B cell (primary cell): ENCODE measurements at regions not wholly inside any gene's neighbourhood (a gene's known extent, or its start where the extent isn't known, plus 50 kb on each side); places are given as distances from the start of the nearest gene placed in this dataset.

ENCODE experiments used
- ATAC-seq: fragments of 200-7000 bp; cut with Tn5 transposase; one replicate; pipeline ENCODE4 v1.10.0; 2021; ENCODE audit warnings: low read depth, mild to moderate bottlenecking, moderate number of reproducible peaks, moderate library complexity
- CTCF ChIA-PET: fragments of 350-600 bp; sonication (Branson Sonifier 250); formaldehyde crosslinking; loops from one replicate; lab custom pipeline; 2021; ENCODE audit warnings: antibody characterized with exemption, inconsistent platforms; lab: Charles Lee
- POLR2A ChIA-PET: fragments of 350-600 bp; sonication (Branson Sonifier 250); formaldehyde crosslinking; loops from one replicate; lab custom pipeline; 2021; ENCODE audit warnings: antibody characterized with exemption; lab: Charles Lee
- DNase-seq: peaks from one replicate; pipeline ENCODE4 v3.0.0; 2013
- H2AFZ ChIP-seq: 2 replicates; pipeline ENCODE4 v1.6.1; 2012; ENCODE audit warnings: mild to moderate bottlenecking, low read depth, low read length; ENCODE audit not compliant: insufficient read depth, poor library complexity, severe bottlenecking
- H3K27ac ChIP-seq, 2 donors: 1 replicate in 1 of 2; 2 replicates in 1 of 2; pipeline ENCODE4 v1.5.1; 2012 to 2013; ENCODE audit warnings: low read length in 2 of 2, mild to moderate bottlenecking in 2 of 2, moderate library complexity in 1 of 2
- H3K27me3 ChIP-seq, 4 experiments: fragments of 200-600 bp in 1 of 4; sonication (generic) in 1 of 4; replicated peaks in 1 of 4; 1 replicate in 2 of 4; 2 replicates in 2 of 4; pipeline versions ENCODE4 v1.6.1 to v1.7.0; 2013 to 2016; ENCODE audit warnings: low read length in 3 of 4, mild to moderate bottlenecking in 2 of 4, mixed read lengths in 1 of 4, moderate library complexity in 1 of 4; ENCODE audit not compliant: insufficient read depth in 4 of 4, control insufficient read depth in 3 of 4; ENCODE audit errors: control extremely low read depth in 1 of 4
- H3K36me3 ChIP-seq, 2 experiments: replicated peaks in 1 of 2; 1 replicate in 1 of 2; 2 replicates in 1 of 2; pipeline versions ENCODE4 v1.6.1 to v1.7.1; 2013; ENCODE audit warnings: low read length in 1 of 2; ENCODE audit not compliant: insufficient read depth in 2 of 2, control insufficient read depth in 1 of 2; ENCODE audit errors: control extremely low read depth in 1 of 2, extremely low read depth in 1 of 2
- H3K4me1 ChIP-seq, 2 donors: fragments of 200-600 bp in 1 of 2; sonication (generic) in 1 of 2; 1 replicate in 1 of 2; 2 replicates in 1 of 2; pipeline versions ENCODE4 v1.5.1 to v1.6.1; 2013 to 2017; ENCODE audit warnings: low read length in 2 of 2; ENCODE audit not compliant: control insufficient read depth in 2 of 2, insufficient read depth in 2 of 2
- H3K4me2 ChIP-seq: replicated peaks from 2 replicates; pipeline ENCODE3; 2012; ENCODE audit warnings: mild to moderate bottlenecking, low read depth, low read length; ENCODE audit not compliant: poor library complexity, severe bottlenecking
- H3K4me3 ChIP-seq, 5 experiments: fragments of 200-600 bp in 1 of 5; sonication (generic) in 1 of 5; 1 replicate in 3 of 5; 2 replicates in 2 of 5; pipeline versions ENCODE4 v1.5.1 to v1.7.0; 2011 to 2016; ENCODE audit warnings: low read length in 4 of 5, mild to moderate bottlenecking in 4 of 5, low read depth in 2 of 5, control low read depth in 1 of 5, moderate library complexity in 1 of 5; ENCODE audit not compliant: insufficient read depth in 1 of 5; ENCODE audit errors: control extremely low read depth in 1 of 5, extremely low read depth in 1 of 5
- H3K79me2 ChIP-seq: fragments of 200-600 bp; sonication (generic); one replicate; pipeline ENCODE4 v1.6.0; 2016; ENCODE audit warnings: low read length; ENCODE audit not compliant: control insufficient read depth, insufficient read depth
- H3K9ac ChIP-seq: fragments of 200-600 bp; sonication (generic); 2 replicates; pipeline ENCODE4 v1.6.1; 2017; ENCODE audit warnings: mild to moderate bottlenecking, low read length, moderate library complexity
- H3K9me3 ChIP-seq, 3 donors: one replicate each; pipeline versions ENCODE4 v1.6.1 to v1.7.1; 2013; ENCODE audit warnings: low read length in 2 of 3; ENCODE audit not compliant: control insufficient read depth in 2 of 3, insufficient read depth in 1 of 3; ENCODE audit errors: control extremely low read depth in 1 of 3
- H4K20me1 ChIP-seq: 2 replicates; pipeline ENCODE4 v1.6.0; 2012; ENCODE audit warnings: mild to moderate bottlenecking, low read length; ENCODE audit not compliant: insufficient read depth, control insufficient read depth, poor library complexity, severe bottlenecking
- H3K27ac Mint-ChIP-seq: one replicate; pipeline ENCODE4 v1.8.0; 2021; ENCODE audit warnings: mixed read lengths
- H3K27me3 Mint-ChIP-seq: one replicate; pipeline ENCODE4 v1.8.0; 2021; ENCODE audit warnings: mixed read lengths
- H3K4me1 Mint-ChIP-seq: one replicate; pipeline ENCODE4 v1.8.0; 2021; ENCODE audit warnings: mixed read lengths
- H3K4me3 Mint-ChIP-seq: one replicate; pipeline ENCODE4 v1.8.0; 2021; ENCODE audit warnings: mixed read lengths
- H3K9me3 Mint-ChIP-seq: one replicate; pipeline ENCODE4 v1.8.0; 2022; ENCODE audit warnings: mixed read lengths; ENCODE audit not compliant: insufficient read depth
- CTCF ChIP-seq: fragments of 200-600 bp; IDR thresholded peaks from one replicate; pipeline ENCODE4 v1.8.0; 2022; ENCODE audit warnings: antibody characterized with exemption, mild to moderate bottlenecking
- EZH2 ChIP-seq: IDR thresholded peaks from 2 replicates; pipeline ENCODE4 v1.6.1; 2012; ENCODE audit warnings: borderline replicate concordance, low read depth, mild to moderate bottlenecking, moderate library complexity, low read length; ENCODE audit not compliant: insufficient read depth, poor library complexity, severe bottlenecking
- WGBS: methylation state at CpG from one replicate; pipeline ENCODE4 v1.1.5; 2013; ENCODE audit warnings: missing lambda C conversion rate; ENCODE audit not compliant: insufficient coverage; 5-methylcytosine and 5-hydroxymethylcytosine counted together
- intact Hi-C: fragments of 100-400 bp; cut with micrococcal nuclease; formaldehyde crosslinking; loops from one replicate; pipeline ENCODE4 v1.10.0; 2022

- Histone ChIP-seq H3K27ac (no peak overlapping the region), H3K4me1 (peaks cover 0 to 7% of the 10 kb centered on the region in 2 donors), H2AFZ (no peak overlapping the region), H3K4me2 (no peak overlapping the region), H3K27me3 (no peaks in the 10 kb centered on the region), H3K4me3 (no peak overlapping the region), H3K36me3 (no peaks in the 10 kb centered on the region), H4K20me1 (no peaks in the 10 kb centered on the region), H3K9me3 (peaks cover 1 to 15% (median 10%) of the 10 kb centered on the region in 3 donors), H3K79me2 (no peaks in the 10 kb centered on the region), H3K9ac (no peak overlapping the region)
- intact Hi-C loops = no loop called here
- no peak overlapping the region for H3K4me3 Mint-ChIP-seq
- no peak overlapping the region for H3K27ac Mint-ChIP-seq
- no peaks in the 10 kb centered on the region for H3K27me3 Mint-ChIP-seq
- H3K9me3 Mint-ChIP-seq = peaks cover 15% of the 10 kb centered on the region
- no peak for DNase-seq
- TF ChIP-seq EZH2 (no peak), CTCF (no peak)
- POLR2A ChIA-PET = no interaction called here
- H3K4me1 Mint-ChIP-seq = peaks cover 11% of the 10 kb centered on the region
- ATAC-seq = no peak
- CTCF ChIA-PET = no interaction called here
Observed at GRCh38 chr6:120357447-120357846, 976.8 kb downstream of the TBC1D32 start.

- intact Hi-C loops = no loop called here
- WGBS = no CpG with 5 or more reads among the region's 1 CpG
- ChIA-PET POLR2A (no interaction called here), CTCF (no interaction called here)
- Histone ChIP-seq H2AFZ (no peak overlapping the region), H4K20me1 (no peaks in the 10 kb centered on the region), H3K4me3 (no peak overlapping the region), H3K4me2 (no peak overlapping the region), H3K9ac (no peak overlapping the region), H3K36me3 (no peaks in the 10 kb centered on the region), H3K27ac (no peak overlapping the region), H3K9me3 (peaks cover 1 to 15% (median 10%) of the 10 kb centered on the region in 3 donors), H3K4me1 (peaks cover 0 to 7% of the 10 kb centered on the region in 2 donors), H3K27me3 (no peaks in the 10 kb centered on the region), H3K79me2 (no peaks in the 10 kb centered on the region)
- Mint-ChIP-seq H3K4me3 (no peak overlapping the region), H3K9me3 (peaks cover 11% of the 10 kb centered on the region), H3K4me1 (peaks cover 11% of the 10 kb centered on the region), H3K27ac (no peak overlapping the region), H3K27me3 (no peaks in the 10 kb centered on the region)
- ATAC-seq (no peak), DNase-seq (no peak)
- no peak for TF ChIP-seq EZH2
- no peak for TF ChIP-seq CTCF
Observed at GRCh38 chr6:120355822-120356221, 978.5 kb downstream of the TBC1D32 start.
